GM21786 (cell line): ENCODE measurements at regions not wholly inside any gene's neighbourhood (a gene's known extent, or its start where the extent isn't known, plus 50 kb on each side); places are given as distances from the start of the nearest gene placed in this dataset.

ENCODE experiments used
- ATAC-seq: cut with Tn5 transposase; IDR thresholded peaks from one replicate; pipeline ENCODE4 v1.9.1; 2021; ENCODE audit not compliant: unreplicated experiment

- ATAC-seq = no peak
Observed at GRCh38 chr11:59302991-59303390, 55.7 kb upstream of the OR5AN1 start.

GRCh38 chr11:59295435-59295834 is 63.3 kb upstream of the OR5AN1 start:
- no peak for ATAC-seq

GRCh38 chr11:59292611-59293010 is 66.1 kb upstream of the OR5AN1 start:
- no peak for ATAC-seq

GRCh38 chr11:59291228-59291627 is 67.5 kb upstream of the OR5AN1 start:
- no peak for ATAC-seq

- no peak for ATAC-seq
Observed at GRCh38 chr11:59289356-59290181, 69.1 kb upstream of the OR5AN1 start.

GRCh38 chr11:59285716-59286260 is 72.9 kb upstream of the OR5AN1 start:
- no peak for ATAC-seq

GRCh38 chr11:59284773-59285129 is 72.0 kb upstream of the MPEG1 start:
- no peak for ATAC-seq

GRCh38 chr11:59283825-59284772 is 71.4 kb upstream of the MPEG1 start:
- peak; percentile 68 for ATAC-seq

GRCh38 chr11:59283311-59283710 is 70.6 kb upstream of the MPEG1 start:
- ATAC-seq = no peak

GRCh38 chr11:59281177-59281576 is 68.5 kb upstream of the MPEG1 start:
- ATAC-seq = no peak

GRCh38 chr11:59273373-59273841 is 60.7 kb upstream of the MPEG1 start:
- ATAC-seq = peak; percentile 92

GRCh38 chr11:59272771-59273372 is 60.1 kb upstream of the MPEG1 start:
- ATAC-seq = no peak

GRCh38 chr11:59271811-59272327 is 59.1 kb upstream of the MPEG1 start:
- no peak for ATAC-seq

GRCh38 chr11:59271247-59271755 is 58.6 kb upstream of the MPEG1 start:
- ATAC-seq = no peak

GRCh38 chr11:59267736-59268475 is 55.2 kb upstream of the MPEG1 start:
- ATAC-seq = no peak

GRCh38 chr11:59267196-59267595 is 54.5 kb upstream of the MPEG1 start:
- peak; percentile 88 for ATAC-seq

GRCh38 chr11:59266491-59266890 is 53.8 kb upstream of the MPEG1 start:
- ATAC-seq = no peak

- no peak for ATAC-seq
Observed at GRCh38 chr11:59265735-59266134, 53.0 kb upstream of the MPEG1 start.

GRCh38 chr11:59264736-59265135 is 52.0 kb upstream of the MPEG1 start:
- no peak for ATAC-seq
